Upper lobe of left lung (tissue), 6 donors: ENCODE measurements at regions not wholly inside any gene's neighbourhood (a gene's known extent, or its start where the extent isn't known, plus 50 kb on each side); places are given as distances from the start of the nearest gene placed in this dataset.

ENCODE experiments used
- ATAC-seq, 2 donors: fragments of 200-7000 bp; cut with Tn5 transposase; one replicate each; pipeline ENCODE4 v1.9.1; 2022; ENCODE audit warnings: mild to moderate bottlenecking in 2 of 2, moderate library complexity in 2 of 2; ENCODE audit not compliant: low FRiP score in 2 of 2
- DNase-seq, 2 donors: peaks; one replicate each; pipeline ENCODE4 v3.0.0-alpha.2; 2019 to 2020
- H3K27ac ChIP-seq, 4 donors: fragments of 200-600 bp; sonication (generic); one replicate each; pipeline ENCODE4 v1.5.1; 2016 to 2019
- H3K27me3 ChIP-seq, 4 donors: fragments of 200-600 bp; sonication (generic); one replicate each; pipeline ENCODE4 v1.5.1; 2017 to 2019
- H3K36me3 ChIP-seq, 4 donors: fragments of 200-600 bp; sonication (generic); one replicate each; pipeline ENCODE4 v1.5.1; 2016 to 2019
- H3K4me1 ChIP-seq, 4 donors: fragments of 200-600 bp; sonication (generic); one replicate each; pipeline ENCODE4 v1.5.1; 2018 to 2019
- H3K4me3 ChIP-seq, 4 donors: fragments of 200-600 bp; sonication (generic); one replicate each; pipeline ENCODE4 v1.5.1; 2017 to 2019; ENCODE audit warnings: mild to moderate bottlenecking in 2 of 4, moderate library complexity in 1 of 4
- H3K9me3 ChIP-seq, 4 donors: fragments of 200-600 bp; sonication (generic); one replicate each; pipeline ENCODE4 v1.5.1; 2018 to 2019
- EP300 ChIP-seq, 4 donors: sonication (generic); formaldehyde crosslinking; IDR thresholded peaks; one replicate each; pipeline ENCODE4 v1.5.1; 2017; ENCODE audit warnings: antibody characterized with exemption in 4 of 4, control low read depth in 2 of 4
- POLR2A ChIP-seq, 4 donors: fragments of 450-650 bp; IDR thresholded peaks; one replicate each; pipeline ENCODE4 v1.5.1; 2016 to 2017; ENCODE audit warnings: antibody characterized with exemption in 4 of 4, mild to moderate bottlenecking in 2 of 4
- POLR2AphosphoS5 ChIP-seq, 2 donors: sonication (generic); formaldehyde crosslinking; IDR thresholded peaks; one replicate each; pipeline ENCODE4 v1.5.1; 2017; ENCODE audit warnings: antibody characterized with exemption in 2 of 2
- WGBS, 2 donors: methylation state at CpG; one replicate each; pipeline ENCODE4 v1.1.5; 2017 to 2018; 5-methylcytosine and 5-hydroxymethylcytosine counted together
- TF ChIP-seq, protein P1 (sequence below), 6 experiments: fragments of 450-650 bp in 4 of 6; fragments of 200-600 bp in 2 of 6; sonication (generic) in 2 of 6; IDR thresholded peaks; one replicate each; pipeline ENCODE4 v1.5.1; 2016 to 2019; ENCODE audit warnings: antibody characterized with exemption in 6 of 6
- donor health status: DM: no; HTN: no; CAD: no; lungs with moderate emphysema.
- donor health status: DM: no; HTN: yes; CAD: no; lungs with severe emphysema.

DNA sequence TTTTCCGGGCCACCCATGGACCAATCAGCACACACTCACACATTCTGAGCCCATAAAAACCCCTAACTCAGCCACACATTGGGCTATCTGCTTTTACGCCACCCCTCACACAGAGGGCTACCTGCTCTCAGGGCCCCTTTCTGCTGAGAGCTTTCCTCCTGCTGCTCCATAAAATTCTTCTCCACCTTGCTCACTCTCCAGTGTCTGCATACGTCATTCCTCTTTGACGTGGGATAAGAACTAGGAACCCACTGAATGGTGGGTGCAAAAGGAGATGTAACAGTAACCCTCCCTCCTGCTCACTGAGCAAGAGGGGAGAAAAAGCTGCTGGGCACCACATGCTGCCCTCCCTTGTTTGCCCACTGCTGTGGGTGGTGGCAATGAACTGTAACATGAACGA, 596.7 kb upstream of the TMEM132C start:
- 96% methylated on average over 5 of the region's 5 CpGs for WGBS, 2 donors
- ATAC-seq (no peak), DNase-seq (no peak)
- H3K9me3 ChIP-seq: no peaks in the 10 kb centered on the region
- no peak overlapping the region for H3K27ac ChIP-seq
- no peaks in the 10 kb centered on the region for H3K36me3 ChIP-seq
- H3K4me3 ChIP-seq: no peak overlapping the region
- TF ChIP-seq POLR2A (IDR thresholded peaks at IDR 0.05): no peak
- TF ChIP-seq, protein P1, sequence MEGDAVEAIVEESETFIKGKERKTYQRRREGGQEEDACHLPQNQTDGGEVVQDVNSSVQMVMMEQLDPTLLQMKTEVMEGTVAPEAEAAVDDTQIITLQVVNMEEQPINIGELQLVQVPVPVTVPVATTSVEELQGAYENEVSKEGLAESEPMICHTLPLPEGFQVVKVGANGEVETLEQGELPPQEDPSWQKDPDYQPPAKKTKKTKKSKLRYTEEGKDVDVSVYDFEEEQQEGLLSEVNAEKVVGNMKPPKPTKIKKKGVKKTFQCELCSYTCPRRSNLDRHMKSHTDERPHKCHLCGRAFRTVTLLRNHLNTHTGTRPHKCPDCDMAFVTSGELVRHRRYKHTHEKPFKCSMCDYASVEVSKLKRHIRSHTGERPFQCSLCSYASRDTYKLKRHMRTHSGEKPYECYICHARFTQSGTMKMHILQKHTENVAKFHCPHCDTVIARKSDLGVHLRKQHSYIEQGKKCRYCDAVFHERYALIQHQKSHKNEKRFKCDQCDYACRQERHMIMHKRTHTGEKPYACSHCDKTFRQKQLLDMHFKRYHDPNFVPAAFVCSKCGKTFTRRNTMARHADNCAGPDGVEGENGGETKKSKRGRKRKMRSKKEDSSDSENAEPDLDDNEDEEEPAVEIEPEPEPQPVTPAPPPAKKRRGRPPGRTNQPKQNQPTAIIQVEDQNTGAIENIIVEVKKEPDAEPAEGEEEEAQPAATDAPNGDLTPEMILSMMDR (IDR thresholded peaks at IDR 0.05): no peak
- TF ChIP-seq EP300 (IDR thresholded peaks at IDR 0.05): no peak
- H3K4me1 ChIP-seq: no peaks in the 10 kb centered on the region
- H3K27me3 ChIP-seq: no peaks in the 10 kb centered on the region

DNA sequence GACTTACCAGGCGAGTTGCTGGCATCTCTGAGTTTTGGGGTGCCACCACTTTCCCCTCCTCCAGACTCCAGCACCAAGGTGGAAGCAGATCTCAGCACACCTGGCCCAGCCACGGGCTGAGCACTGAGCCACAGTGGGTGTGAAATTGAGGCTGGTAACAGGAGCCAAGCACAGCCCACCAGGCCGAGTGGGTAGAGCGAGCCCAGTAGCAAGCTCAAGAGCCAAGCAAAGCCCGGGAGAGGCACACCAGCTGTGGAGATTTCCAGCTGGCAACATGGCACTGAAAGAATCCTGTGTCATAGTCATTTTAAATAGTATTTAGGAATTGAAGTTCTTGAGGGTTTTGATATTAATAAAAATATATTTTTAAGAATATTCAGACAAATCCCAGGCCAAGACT, 596.2 kb upstream of the TMEM132C start:
- no peaks in the 10 kb centered on the region for H3K9me3 ChIP-seq
- WGBS, 2 donors: 80 to 84% methylated on average over 5 of the region's 5 CpGs
- H3K27ac ChIP-seq: no peak overlapping the region
- no peaks in the 10 kb centered on the region for H3K27me3 ChIP-seq
- no peaks in the 10 kb centered on the region for H3K4me1 ChIP-seq
- H3K4me3 ChIP-seq: no peak overlapping the region
- ATAC-seq: peak in 1 of 2 donors; percentile 36
- DNase-seq: peak in 1 of 2 donors; percentile 25
- H3K36me3 ChIP-seq: no peaks in the 10 kb centered on the region
- TF ChIP-seq EP300 (IDR thresholded peaks at IDR 0.05): no peak

- no peak for DNase-seq
Observed at GRCh38 chr12:127675936-127676335, 591.0 kb upstream of the TMEM132C start.

GRCh38 chr12:127677537-127678131, 589.3 kb upstream of the TMEM132C start:
- DNase-seq (peak in 1 of 2 donors; percentile 41), ATAC-seq (peak; percentile 23 to 81)
- Histone ChIP-seq H3K4me1 (no peaks in the 10 kb centered on the region), H3K27me3 (no peaks in the 10 kb centered on the region), H3K36me3 (no peaks in the 10 kb centered on the region), H3K9me3 (no peaks in the 10 kb centered on the region), H3K27ac (no peak overlapping the region), H3K4me3 (no peak overlapping the region)
- 19 to 29% methylated on average over 10 of the region's 10 CpGs for WGBS, 2 donors
- no peak for TF ChIP-seq EP300 (IDR thresholded peaks at IDR 0.05)
- TF ChIP-seq POLR2AphosphoS5 (IDR thresholded peaks at IDR 0.05): no peak
- TF ChIP-seq, protein P1 (IDR thresholded peaks at IDR 0.05): peak; percentile 27 to 64 (median 59)
- no peak for TF ChIP-seq POLR2A (IDR thresholded peaks at IDR 0.05)

More at GRCh38 chr12:127675936-127676335, 591.0 kb upstream of the TMEM132C start:
- H3K4me1 ChIP-seq: no peaks in the 10 kb centered on the region
- TF ChIP-seq POLR2AphosphoS5 (IDR thresholded peaks at IDR 0.05) (no peak), EP300 (IDR thresholded peaks at IDR 0.05) (no peak), POLR2A (IDR thresholded peaks at IDR 0.05) (no peak)
- TF ChIP-seq, protein P1 (IDR thresholded peaks at IDR 0.05): no peak
- H3K9me3 ChIP-seq: no peaks in the 10 kb centered on the region
- no peak for ATAC-seq
- no peak overlapping the region for H3K27ac ChIP-seq
- WGBS, 2 donors: 63 to 67% methylated on average over 6 of the region's 6 CpGs
- no peaks in the 10 kb centered on the region for H3K27me3 ChIP-seq
- H3K4me3 ChIP-seq: no peak overlapping the region
- no peaks in the 10 kb centered on the region for H3K36me3 ChIP-seq

- Histone ChIP-seq H3K4me1 (no peaks in the 10 kb centered on the region), H3K4me3 (no peak overlapping the region), H3K27me3 (no peaks in the 10 kb centered on the region), H3K27ac (no peak overlapping the region), H3K36me3 (no peaks in the 10 kb centered on the region), H3K9me3 (no peaks in the 10 kb centered on the region)
- DNase-seq (no peak), ATAC-seq (no peak)
- WGBS, 2 donors: 71 to 80% methylated on average over 2 to 7 of the region's 7 CpGs
- TF ChIP-seq EP300 (IDR thresholded peaks at IDR 0.05): no peak
- no peak for TF ChIP-seq POLR2A (IDR thresholded peaks at IDR 0.05)
Observed at GRCh38 chr12:127678945-127679344, 588.0 kb upstream of the TMEM132C start.

GRCh38 chr12:127680516-127680915, 586.5 kb upstream of the TMEM132C start:
- DNase-seq (no peak), ATAC-seq (no peak)
- H3K9me3 ChIP-seq: no peaks in the 10 kb centered on the region
- no peak overlapping the region for H3K4me3 ChIP-seq
- 58 to 66% methylated on average over 6 of the region's 6 CpGs for WGBS, 2 donors
- no peaks in the 10 kb centered on the region for H3K27me3 ChIP-seq
- no peak overlapping the region for H3K27ac ChIP-seq
- H3K36me3 ChIP-seq: no peaks in the 10 kb centered on the region
- no peaks in the 10 kb centered on the region for H3K4me1 ChIP-seq
- no peak for TF ChIP-seq POLR2AphosphoS5 (IDR thresholded peaks at IDR 0.05)
- TF ChIP-seq, protein P1 (IDR thresholded peaks at IDR 0.05): no peak
- TF ChIP-seq POLR2A (IDR thresholded peaks at IDR 0.05): no peak
- TF ChIP-seq EP300 (IDR thresholded peaks at IDR 0.05): no peak
